ENCODE measurements at regions not wholly inside any gene's neighbourhood (a gene's known extent, or its start where the extent isn't known, plus 50 kb on each side); places are given as distances from the start of the nearest gene placed in this dataset.

DNA sequence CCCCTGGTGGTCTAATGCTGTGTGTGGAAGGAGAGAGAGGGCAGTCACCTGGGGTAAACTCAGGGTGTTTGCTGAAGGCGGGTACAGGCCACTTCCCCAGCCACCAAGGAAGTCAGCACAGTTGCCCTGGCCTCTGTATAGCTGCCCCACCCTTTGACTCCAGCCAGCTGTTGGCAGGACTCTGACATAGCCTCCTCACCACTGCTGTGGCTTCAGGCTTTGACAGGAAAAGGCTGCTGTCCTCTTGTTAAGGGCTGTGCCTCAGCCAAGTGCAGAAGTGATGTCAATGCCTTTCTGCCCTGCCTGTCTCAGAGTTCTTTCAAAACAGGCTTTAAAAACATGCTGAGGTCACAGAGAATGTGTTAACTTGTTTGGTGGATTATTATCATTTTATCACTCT lies 487.2 kb upstream of the KLF4 start:
- peaks cover 0 to 3% (median 0%) of the 10 kb centered on the region in 7 donors for H3K9me3 Mint-ChIP-seq
- H4K20me1 ChIP-seq (ENCODE audit: insufficient read depth, low read length), result no peaks in the 10 kb centered on the region
- peaks cover 51 to 59% of the 10 kb centered on the region in 2 donors for H3K4me1 ChIP-seq (ENCODE audit: control insufficient read depth in 1 of 2, insufficient read depth in 2 of 2, low read length in 2 of 2)
- peak overlapping the region; percentile 24 for H3K4me2 ChIP-seq (replicated peaks; ENCODE audit: extremely low read depth, low read length, poor library complexity, severe bottlenecking)
- no peak overlapping the region for H3K4me3 ChIP-seq (replicated peaks in 1 of 3; ENCODE audit: low read depth in 2 of 3, low read length in 3 of 3)
- H3K27ac ChIP-seq (ENCODE audit: low read depth in 1 of 2, low read length in 2 of 2), result peak overlapping the region; percentile 39 to 66
- WGBS (ENCODE audit: insufficient coverage), result no CpG with 5 or more reads among the region's 1 CpG
- H3K4me1 Mint-ChIP-seq, result peaks cover 32% of the 10 kb centered on the region
- H3K79me2 ChIP-seq (ENCODE audit: insufficient read depth, low read length), result no peaks in the 10 kb centered on the region
- H3K36me3 ChIP-seq (replicated peaks in 1 of 2; ENCODE audit: control insufficient read depth in 1 of 2, insufficient read depth in 2 of 2, low read length in 2 of 2), result no peaks in the 10 kb centered on the region
- no peaks in the 10 kb centered on the region for H3K9me3 ChIP-seq (replicated peaks in 1 of 2; ENCODE audit: control insufficient read depth in 1 of 2, insufficient read depth in 1 of 2, low read length in 2 of 2)
- intact Hi-C loops (cut with micrococcal nuclease), result loop anchor here in 1 of 2 donors (10.0 kb wide), 1 partner anchor 92 kb away; no protein-coding TSS in a partner anchor
- TF ChIP-seq, protein P1, sequence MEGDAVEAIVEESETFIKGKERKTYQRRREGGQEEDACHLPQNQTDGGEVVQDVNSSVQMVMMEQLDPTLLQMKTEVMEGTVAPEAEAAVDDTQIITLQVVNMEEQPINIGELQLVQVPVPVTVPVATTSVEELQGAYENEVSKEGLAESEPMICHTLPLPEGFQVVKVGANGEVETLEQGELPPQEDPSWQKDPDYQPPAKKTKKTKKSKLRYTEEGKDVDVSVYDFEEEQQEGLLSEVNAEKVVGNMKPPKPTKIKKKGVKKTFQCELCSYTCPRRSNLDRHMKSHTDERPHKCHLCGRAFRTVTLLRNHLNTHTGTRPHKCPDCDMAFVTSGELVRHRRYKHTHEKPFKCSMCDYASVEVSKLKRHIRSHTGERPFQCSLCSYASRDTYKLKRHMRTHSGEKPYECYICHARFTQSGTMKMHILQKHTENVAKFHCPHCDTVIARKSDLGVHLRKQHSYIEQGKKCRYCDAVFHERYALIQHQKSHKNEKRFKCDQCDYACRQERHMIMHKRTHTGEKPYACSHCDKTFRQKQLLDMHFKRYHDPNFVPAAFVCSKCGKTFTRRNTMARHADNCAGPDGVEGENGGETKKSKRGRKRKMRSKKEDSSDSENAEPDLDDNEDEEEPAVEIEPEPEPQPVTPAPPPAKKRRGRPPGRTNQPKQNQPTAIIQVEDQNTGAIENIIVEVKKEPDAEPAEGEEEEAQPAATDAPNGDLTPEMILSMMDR (IDR thresholded peaks at IDR 0.05), result no peak
- no peaks in the 10 kb centered on the region for H3K27me3 Mint-ChIP-seq (ENCODE audit: low read depth in 3 of 3)
- H3K4me3 Mint-ChIP-seq, result peak overlapping the region in 1 of 2 donors; percentile 16
- peak; percentile 78 to 83 (median 78) for DNase-seq
- peak overlapping the region; percentile 27 for H2AFZ ChIP-seq (ENCODE audit: insufficient read depth, low read depth, low read length, poor library complexity, severe bottlenecking)
- peak overlapping the region; percentile 61 to 88 (median 83) for H3K27ac Mint-ChIP-seq
- H3K27me3 ChIP-seq (ENCODE audit: control insufficient read depth in 2 of 2, insufficient read depth in 2 of 2, low read length in 2 of 2), result no peaks in the 10 kb centered on the region
- no peak overlapping the region for H3K9ac ChIP-seq (ENCODE audit: insufficient read depth, low read length, poor library complexity, severe bottlenecking)
- H3K36me3 Mint-ChIP-seq, result peaks cover 6 to 9% of the 10 kb centered on the region in 2 donors

DNA sequence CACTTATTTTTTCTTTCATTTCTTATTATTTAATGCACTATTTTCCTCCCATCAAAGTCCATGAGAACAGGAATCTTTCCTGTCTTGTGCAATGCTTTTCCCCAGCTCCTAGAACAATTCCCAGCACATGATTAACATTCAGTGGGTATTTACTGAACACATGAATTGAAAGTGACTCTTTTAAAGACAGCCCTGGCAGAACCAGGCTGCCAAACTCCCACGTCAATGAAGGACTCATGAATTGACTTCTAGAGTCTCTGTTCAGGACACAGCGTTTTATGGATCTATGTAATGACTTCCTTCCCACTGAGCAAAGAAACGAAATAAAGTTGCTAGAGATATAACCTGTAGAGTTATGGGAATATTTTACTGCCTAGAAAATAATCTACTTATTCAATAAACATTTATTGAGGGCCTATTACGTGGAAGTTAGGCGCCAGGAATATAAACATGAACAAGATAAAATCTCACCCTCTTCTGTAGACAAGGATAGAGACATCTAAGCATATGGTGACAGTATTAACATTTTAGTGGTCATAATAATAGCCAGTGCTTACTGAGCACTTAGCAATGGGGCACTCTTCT lies 485.9 kb upstream of the KLF4 start:
- Histone ChIP-seq H4K20me1 (ENCODE audit: insufficient read depth, low read length) (no peaks in the 10 kb centered on the region), H3K4me3 (replicated peaks in 1 of 3; ENCODE audit: low read depth in 2 of 3, low read length in 3 of 3) (no peak overlapping the region), H3K4me1 (ENCODE audit: control insufficient read depth in 1 of 2, insufficient read depth in 2 of 2, low read length in 2 of 2) (peaks cover 38 to 46% of the 10 kb centered on the region in 2 donors), H3K9ac (ENCODE audit: insufficient read depth, low read length, poor library complexity, severe bottlenecking) (no peak overlapping the region), H3K27ac (ENCODE audit: low read depth in 1 of 2, low read length in 2 of 2) (no peak overlapping the region), H3K9me3 (replicated peaks in 1 of 2; ENCODE audit: control insufficient read depth in 1 of 2, insufficient read depth in 1 of 2, low read length in 2 of 2) (no peaks in the 10 kb centered on the region), H3K4me2 (replicated peaks; ENCODE audit: extremely low read depth, low read length, poor library complexity, severe bottlenecking) (no peak overlapping the region), H2AFZ (ENCODE audit: insufficient read depth, low read depth, low read length, poor library complexity, severe bottlenecking) (no peak overlapping the region), H3K27me3 (ENCODE audit: control insufficient read depth in 2 of 2, insufficient read depth in 2 of 2, low read length in 2 of 2) (no peaks in the 10 kb centered on the region), H3K79me2 (ENCODE audit: insufficient read depth, low read length) (no peaks in the 10 kb centered on the region), H3K36me3 (replicated peaks in 1 of 2; ENCODE audit: control insufficient read depth in 1 of 2, insufficient read depth in 2 of 2, low read length in 2 of 2) (no peaks in the 10 kb centered on the region)
- Mint-ChIP-seq H3K4me3 (no peak overlapping the region), H3K9me3 (peaks cover 0 to 3% (median 0%) of the 10 kb centered on the region in 7 donors), H3K4me1 (peaks cover 38% of the 10 kb centered on the region), H3K27ac (peak overlapping the region in 1 of 7 donors; percentile 81), H3K36me3 (peaks cover 4 to 11% of the 10 kb centered on the region in 2 donors), H3K27me3 (ENCODE audit: low read depth in 3 of 3) (no peaks in the 10 kb centered on the region)
- TF ChIP-seq, protein P1 (IDR thresholded peaks at IDR 0.05), result no peak
- no peak for DNase-seq
- WGBS (ENCODE audit: insufficient coverage), result no CpG with 5 or more reads among the region's 5 CpGs
- intact Hi-C loops (cut with micrococcal nuclease), result loop anchor here in 1 of 2 donors (10.0 kb wide), 1 partner anchor 91 kb away; no protein-coding TSS in a partner anchor

Data from CD14-positive monocyte (primary cell).